CD4-positive, alpha-beta T cell (primary cell): ENCODE measurements at regions not wholly inside any gene's neighbourhood (a gene's known extent, or its start where the extent isn't known, plus 50 kb on each side); places are given as distances from the start of the nearest gene placed in this dataset.
"Not testable (repeated sequence)": the region's sequence is repeated elsewhere in the genome, so short reads cannot be mapped to it uniquely, and the experiment has no call there.

Experiments
- ATAC-seq: fragments of 200-7000 bp; cut with Tn5 transposase; one replicate; pipeline ENCODE4 v1.10.0; 2022; ENCODE audit warnings: mild to moderate bottlenecking; ENCODE audit not compliant: poor library complexity
- CTCF ChIA-PET: fragments of 350-600 bp; sonication (Branson Sonifier 250); formaldehyde crosslinking; loops from one replicate; lab custom pipeline; 2021; ENCODE audit warnings: antibody characterized with exemption, inconsistent platforms; lab: Charles Lee
- POLR2A ChIA-PET: fragments of 350-600 bp; sonication (Branson Sonifier 250); formaldehyde crosslinking; loops from one replicate; lab custom pipeline; 2021; ENCODE audit warnings: antibody characterized with exemption, inconsistent platforms; lab: Charles Lee
- DNase-seq, 14 experiments: peaks; one replicate each; pipeline ENCODE4 v3.0.0-alpha.2; 2013 to 2020; ENCODE audit warnings: mixed read lengths in 2 of 14
- H3K27ac ChIP-seq, 2 donors: one replicate each; pipeline versions ENCODE4 v1.5.1 to v1.7.0; 2013; ENCODE audit warnings: low read length in 2 of 2, low read depth in 1 of 2, mild to moderate bottlenecking in 1 of 2
- H3K27me3 ChIP-seq, 2 experiments: 1 replicate in 1 of 2; 2 replicates in 1 of 2; pipeline versions ENCODE4 v1.6.1 to v1.7.0; 2013; ENCODE audit warnings: low read length in 2 of 2, control low read depth in 1 of 2, mild to moderate bottlenecking in 1 of 2, moderate library complexity in 1 of 2; ENCODE audit not compliant: insufficient read depth in 2 of 2, control insufficient read depth in 1 of 2
- H3K36me3 ChIP-seq: one replicate; pipeline ENCODE4 v1.6.1; 2013; ENCODE audit warnings: low read length, control low read depth; ENCODE audit not compliant: insufficient read depth
- H3K4me1 ChIP-seq: one replicate; pipeline ENCODE4 v1.6.1; 2013; ENCODE audit warnings: low read length, control low read depth; ENCODE audit not compliant: insufficient read depth
- H3K4me3 ChIP-seq: one replicate; pipeline ENCODE4 v1.5.1; 2013; ENCODE audit warnings: mild to moderate bottlenecking, low read length, moderate library complexity
- H3K9me3 ChIP-seq, 2 experiments: 1 replicate in 1 of 2; 2 replicates in 1 of 2; pipeline versions ENCODE4 v1.6.1 to v1.7.0; 2013; ENCODE audit warnings: low read length in 2 of 2, mild to moderate bottlenecking in 2 of 2, control low read depth in 1 of 2, moderate library complexity in 1 of 2; ENCODE audit not compliant: control insufficient read depth in 1 of 2, insufficient read depth in 1 of 2
- H3K27ac Mint-ChIP-seq: one replicate; pipeline ENCODE4 v1.8.0; 2020; ENCODE audit warnings: mixed read lengths
- H3K27me3 Mint-ChIP-seq: one replicate; pipeline ENCODE4 v1.8.0; 2021; ENCODE audit warnings: mixed read lengths
- H3K36me3 Mint-ChIP-seq: one replicate; pipeline ENCODE4 v1.8.0; 2021; ENCODE audit warnings: low read depth, mixed read lengths
- H3K4me1 Mint-ChIP-seq: one replicate; pipeline ENCODE4 v1.8.0; 2021; ENCODE audit warnings: low read depth, mixed read lengths
- H3K4me3 Mint-ChIP-seq: one replicate; pipeline ENCODE4 v1.8.0; 2020; ENCODE audit warnings: mild to moderate bottlenecking, mixed read lengths
- H3K9me3 Mint-ChIP-seq: one replicate; pipeline ENCODE4 v1.8.0; 2020; ENCODE audit warnings: mixed read lengths
- intact Hi-C, 2 experiments: fragments of 100-400 bp; cut with DNase I in 1 of 2; cut with micrococcal nuclease in 1 of 2; formaldehyde crosslinking; loops; one replicate each; pipeline versions ENCODE4 v1.15.1 to v1.9.0; 2023 to 2025; cut with DNase I, micrococcal nuclease
- TF ChIP-seq, protein P1 (sequence below): fragments of 200-600 bp; IDR thresholded peaks from one replicate; pipeline ENCODE4 v1.8.0; 2022; ENCODE audit warnings: antibody characterized with exemption, mild to moderate bottlenecking

DNA sequence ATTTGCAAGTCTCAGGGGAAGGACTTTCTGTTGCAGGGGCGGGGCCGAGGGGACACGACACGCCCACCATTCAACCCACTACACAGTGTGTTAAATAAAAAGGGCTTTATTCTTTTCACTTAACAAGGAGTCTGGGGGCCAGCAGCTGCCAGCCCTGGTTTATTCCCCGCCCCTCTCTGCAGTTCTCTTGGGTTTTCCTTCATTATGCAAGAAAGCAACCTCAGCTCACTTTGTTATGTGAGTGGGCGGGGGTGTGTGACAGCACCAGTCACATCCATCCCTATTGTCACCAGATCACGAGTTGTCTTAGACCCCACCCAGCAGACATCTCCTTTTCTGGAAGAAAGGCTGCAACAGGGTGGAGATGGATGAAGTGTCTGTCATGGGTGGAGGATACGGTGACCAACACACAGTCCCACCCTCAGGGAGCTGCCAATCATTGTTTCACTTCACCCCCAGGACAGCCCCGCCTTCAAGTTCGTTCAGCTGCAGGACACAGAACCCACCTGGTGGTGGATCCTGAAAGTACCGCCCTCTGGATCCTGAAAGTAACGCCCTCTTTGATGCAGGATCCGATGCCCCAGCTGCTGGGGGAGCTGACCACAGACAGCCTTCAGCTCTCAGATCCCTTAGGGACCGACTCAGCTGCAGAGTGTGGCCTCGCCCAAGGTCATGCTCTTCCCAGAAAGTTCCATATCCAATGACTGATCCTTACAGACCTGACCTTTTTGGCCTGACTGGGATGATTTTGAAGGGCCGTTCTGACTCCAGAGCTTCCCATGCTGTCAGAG lies 79.6 kb downstream of the SMIM20 start:
- H3K36me3 Mint-ChIP-seq, result no peaks in the 10 kb centered on the region
- ATAC-seq (no peak), DNase-seq (peak in 3 of 14 experiments; percentile 2 to 46 (median 27))
- Histone ChIP-seq H3K27me3 (no peaks in the 10 kb centered on the region), H3K36me3 (no peaks in the 10 kb centered on the region), H3K4me1 (no peaks in the 10 kb centered on the region), H3K27ac (no peak overlapping the region), H3K4me3 (no peak overlapping the region), H3K9me3 (no peaks in the 10 kb centered on the region)
- no peaks in the 10 kb centered on the region for H3K9me3 Mint-ChIP-seq
- H3K4me3 Mint-ChIP-seq, result no peak overlapping the region
- no peak overlapping the region for H3K27ac Mint-ChIP-seq
- TF ChIP-seq, protein P1, sequence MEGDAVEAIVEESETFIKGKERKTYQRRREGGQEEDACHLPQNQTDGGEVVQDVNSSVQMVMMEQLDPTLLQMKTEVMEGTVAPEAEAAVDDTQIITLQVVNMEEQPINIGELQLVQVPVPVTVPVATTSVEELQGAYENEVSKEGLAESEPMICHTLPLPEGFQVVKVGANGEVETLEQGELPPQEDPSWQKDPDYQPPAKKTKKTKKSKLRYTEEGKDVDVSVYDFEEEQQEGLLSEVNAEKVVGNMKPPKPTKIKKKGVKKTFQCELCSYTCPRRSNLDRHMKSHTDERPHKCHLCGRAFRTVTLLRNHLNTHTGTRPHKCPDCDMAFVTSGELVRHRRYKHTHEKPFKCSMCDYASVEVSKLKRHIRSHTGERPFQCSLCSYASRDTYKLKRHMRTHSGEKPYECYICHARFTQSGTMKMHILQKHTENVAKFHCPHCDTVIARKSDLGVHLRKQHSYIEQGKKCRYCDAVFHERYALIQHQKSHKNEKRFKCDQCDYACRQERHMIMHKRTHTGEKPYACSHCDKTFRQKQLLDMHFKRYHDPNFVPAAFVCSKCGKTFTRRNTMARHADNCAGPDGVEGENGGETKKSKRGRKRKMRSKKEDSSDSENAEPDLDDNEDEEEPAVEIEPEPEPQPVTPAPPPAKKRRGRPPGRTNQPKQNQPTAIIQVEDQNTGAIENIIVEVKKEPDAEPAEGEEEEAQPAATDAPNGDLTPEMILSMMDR, result no peak
- intact Hi-C loops, result no loop called here
- ChIA-PET CTCF (no interaction called here), POLR2A (no interaction called here)
- H3K4me1 Mint-ChIP-seq, result no peaks in the 10 kb centered on the region
- H3K27me3 Mint-ChIP-seq, result no peaks in the 10 kb centered on the region

DNA sequence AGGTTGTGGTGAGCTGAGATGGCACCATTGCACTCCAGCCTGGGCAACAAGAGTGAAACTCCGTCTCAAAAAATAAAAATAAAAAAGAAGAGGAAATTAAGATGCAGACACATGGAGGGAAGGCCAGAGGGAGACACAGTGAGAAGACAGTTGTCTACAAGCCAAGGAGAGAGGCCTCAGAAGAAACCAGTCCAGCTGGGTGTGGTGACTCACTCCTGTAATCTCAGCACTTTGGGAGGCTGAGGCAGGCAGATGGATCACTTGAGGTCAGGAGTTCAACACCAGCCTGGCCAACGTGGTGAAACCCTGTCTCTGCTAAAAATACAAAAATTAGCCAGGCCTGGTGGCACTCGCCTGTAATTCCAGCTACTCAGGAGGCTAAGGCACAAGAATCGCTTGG lies 80.6 kb downstream of the SMIM20 start:
- H3K9me3 ChIP-seq, intact Hi-C loops, H3K36me3 Mint-ChIP-seq, ATAC-seq, H3K27me3 Mint-ChIP-seq, POLR2A ChIA-PET, H3K9me3 Mint-ChIP-seq, H3K4me1 Mint-ChIP-seq, H3K4me3 Mint-ChIP-seq, DNase-seq, H3K36me3 ChIP-seq, H3K4me3 ChIP-seq, H3K27me3 ChIP-seq, CTCF ChIA-PET, H3K4me1 ChIP-seq, H3K27ac Mint-ChIP-seq, H3K27ac ChIP-seq: not testable (repeated sequence)

DNA sequence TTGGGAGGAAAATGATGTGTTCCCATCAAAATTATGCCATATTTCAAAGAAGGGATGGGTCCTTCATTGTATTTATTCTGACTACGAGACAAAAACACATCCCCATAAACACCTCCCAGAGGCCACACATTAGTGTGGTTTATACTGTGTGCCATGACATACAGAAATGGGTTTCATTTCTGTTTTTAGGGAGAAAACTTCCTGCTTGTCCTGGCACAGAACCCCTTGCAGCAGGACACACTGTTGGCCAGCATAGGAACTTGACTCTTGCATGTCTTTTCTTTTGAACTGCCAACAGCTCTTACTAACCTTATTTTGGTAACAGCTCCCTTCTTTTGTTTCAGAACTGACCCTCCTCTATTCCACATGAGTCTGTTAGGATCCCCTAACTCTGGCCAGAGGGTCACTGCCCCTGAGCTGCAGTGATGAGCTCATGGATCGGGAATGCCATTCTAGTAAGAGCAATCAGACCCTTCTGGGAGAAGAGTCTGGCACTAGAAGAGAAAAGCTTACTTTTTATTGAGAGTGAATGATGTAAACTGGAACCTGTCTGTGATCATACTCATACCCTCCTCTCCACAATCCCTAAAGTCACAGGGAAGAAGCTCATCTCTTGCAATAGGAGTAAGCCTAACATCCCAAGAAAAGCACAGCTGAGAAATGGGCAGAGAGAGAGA lies 86.4 kb downstream of the SMIM20 start:
- no peak overlapping the region for H3K4me3 ChIP-seq
- Mint-ChIP-seq H3K36me3 (no peaks in the 10 kb centered on the region), H3K4me1 (no peaks in the 10 kb centered on the region), H3K27ac (no peak overlapping the region), H3K4me3 (no peak overlapping the region), H3K27me3 (peaks cover 5% of the 10 kb centered on the region), H3K9me3 (no peaks in the 10 kb centered on the region)
- ATAC-seq (no peak), DNase-seq (no peak)
- POLR2A ChIA-PET, result no interaction called here
- H3K27me3 ChIP-seq, result peaks cover 0 to 4% of the 10 kb centered on the region in 2 experiments
- intact Hi-C loops, result no loop called here
- H3K4me1 ChIP-seq, result no peaks in the 10 kb centered on the region
- TF ChIP-seq, protein P1, result no peak
- no peaks in the 10 kb centered on the region for H3K9me3 ChIP-seq
- CTCF ChIA-PET, result no interaction called here
- no peaks in the 10 kb centered on the region for H3K36me3 ChIP-seq
- no peak overlapping the region for H3K27ac ChIP-seq
